NT2/D1 (cell line): ENCODE measurements at regions not wholly inside any gene's neighbourhood (a gene's known extent, or its start where the extent isn't known, plus 50 kb on each side); places are given as distances from the start of the nearest gene placed in this dataset.

ENCODE experiments used
- SUZ12 ChIP-seq: IDR thresholded peaks from 2 replicates; pipeline ENCODE4 v1.6.1; 2011; ENCODE audit not compliant: insufficient read length, insufficient read depth; ENCODE audit errors: extremely low read depth
- YY1 ChIP-seq: IDR thresholded peaks from 2 replicates; pipeline ENCODE4 v1.6.1; 2011; ENCODE audit not compliant: insufficient read length, insufficient read depth

DNA sequence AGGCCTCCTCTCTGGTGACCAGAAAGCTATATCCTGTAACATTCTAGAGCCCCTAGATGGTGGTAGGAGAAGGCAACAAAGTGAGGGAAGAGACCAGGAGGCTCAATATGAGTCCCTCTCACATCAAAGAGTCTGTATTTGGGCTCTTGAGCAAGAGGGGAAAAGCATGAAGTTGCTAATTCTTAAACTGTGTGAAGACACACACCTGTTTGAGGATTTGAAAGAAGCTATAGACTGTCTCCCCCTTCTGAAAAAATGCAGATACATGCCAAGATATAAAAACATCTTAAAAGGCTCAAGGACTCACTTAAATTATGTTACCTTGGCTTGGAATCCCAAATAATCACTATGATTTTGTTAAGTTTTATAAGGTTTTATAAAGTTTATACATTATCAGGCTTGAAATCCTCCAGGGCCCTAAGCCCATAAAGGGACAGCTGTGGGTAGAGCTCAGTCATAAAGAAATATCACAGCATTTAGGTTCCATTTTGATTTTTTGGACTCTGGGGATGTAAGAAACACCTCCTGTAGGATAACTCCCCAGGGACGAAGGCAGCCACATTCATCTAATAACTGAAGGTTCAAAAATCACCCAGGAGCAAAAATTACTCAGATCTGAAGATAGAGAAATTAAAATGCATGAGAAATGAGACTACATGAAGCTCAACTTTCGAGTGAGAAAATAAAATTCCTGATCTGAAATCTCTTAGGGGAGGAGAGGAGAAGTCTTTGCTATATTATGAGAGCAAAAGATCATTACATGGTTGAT lies 136.1 kb upstream of the LGALSL start:
- TF ChIP-seq SUZ12 = no peak
- TF ChIP-seq YY1 = no peak
